H9 (cell line): ENCODE measurements at regions not wholly inside any gene's neighbourhood (a gene's known extent, or its start where the extent isn't known, plus 50 kb on each side); places are given as distances from the start of the nearest gene placed in this dataset.

Experiments used
- DNase-seq: peaks from one replicate; pipeline ENCODE4 v3.0.0-alpha.2; 2017
- H2AFZ ChIP-seq: one replicate; pipeline ENCODE4 v1.6.1; 2013; ENCODE audit warnings: mild to moderate bottlenecking, low read length, control low read depth, moderate library complexity
- H2AK5ac ChIP-seq: 2 replicates; pipeline ENCODE4 v1.6.1; 2013; ENCODE audit warnings: low read length, control low read depth, mixed read lengths; ENCODE audit not compliant: insufficient read length
- H2BK120ac ChIP-seq: one replicate; pipeline ENCODE4 v1.6.1; 2013; ENCODE audit warnings: low read depth, mild to moderate bottlenecking, low read length, control low read depth, inconsistent platforms; ENCODE audit not compliant: poor library complexity, severe bottlenecking
- H2BK12ac ChIP-seq: 2 replicates; pipeline ENCODE4 v1.6.1; 2013; ENCODE audit warnings: low read length, control low read depth, mixed read lengths, low read depth; ENCODE audit not compliant: insufficient read length
- H2BK15ac ChIP-seq: 2 replicates; pipeline ENCODE4 v1.6.1; 2013; ENCODE audit warnings: low read depth, low read length, control low read depth
- H2BK20ac ChIP-seq: one replicate; pipeline ENCODE4 v1.6.1; 2013; ENCODE audit warnings: low read depth, mild to moderate bottlenecking, low read length, control low read depth, inconsistent platforms; ENCODE audit not compliant: poor library complexity, severe bottlenecking
- H2BK5ac ChIP-seq: 2 replicates; pipeline ENCODE4 v1.6.1; 2013; ENCODE audit warnings: low read length, control low read depth, mixed read lengths; ENCODE audit not compliant: insufficient read length
- H3K14ac ChIP-seq: 2 replicates; pipeline ENCODE4 v1.6.1; 2013; ENCODE audit warnings: low read length, control low read depth; ENCODE audit not compliant: insufficient read depth
- H3K18ac ChIP-seq: 2 replicates; pipeline ENCODE4 v1.6.1; 2013; ENCODE audit warnings: low read depth, mild to moderate bottlenecking, mixed read lengths, low read length, control low read depth; ENCODE audit not compliant: insufficient read length
- H3K23ac ChIP-seq: 2 replicates; pipeline ENCODE4 v1.6.1; 2013; ENCODE audit warnings: low read length, control low read depth, mixed read lengths, low read depth; ENCODE audit not compliant: insufficient read length
- H3K23me2 ChIP-seq: 2 replicates; pipeline ENCODE4 v1.6.1; 2013; ENCODE audit warnings: low read depth, mild to moderate bottlenecking, mixed read lengths, low read length, control low read depth; ENCODE audit not compliant: insufficient read length, poor library complexity, severe bottlenecking
- H3K27ac ChIP-seq: 2 replicates; pipeline ENCODE4 v1.5.1; 2013; ENCODE audit warnings: low read length, control low read depth, mixed read lengths, low read depth; ENCODE audit not compliant: insufficient read length
- H3K27me3 ChIP-seq: 2 replicates; pipeline ENCODE4 v1.6.1; 2013; ENCODE audit warnings: low read length, control low read depth, inconsistent platforms; ENCODE audit not compliant: insufficient read depth
- H3K4ac ChIP-seq: 2 replicates; pipeline ENCODE4 v1.6.1; 2013; ENCODE audit warnings: low read depth, mild to moderate bottlenecking, control low read depth, inconsistent platforms, low read length, moderate library complexity
- H3K4me1 ChIP-seq: 2 replicates; pipeline ENCODE4 v1.6.1; 2013; ENCODE audit warnings: low read length, control low read depth, inconsistent platforms; ENCODE audit not compliant: insufficient read depth
- H3K4me2 ChIP-seq: 2 replicates; pipeline ENCODE4 v1.6.1; 2013; ENCODE audit warnings: low read length, control low read depth, mixed read lengths; ENCODE audit not compliant: insufficient read length, insufficient read depth
- H3K56ac ChIP-seq: 2 replicates; pipeline ENCODE4 v1.6.1; 2013; ENCODE audit warnings: low read depth, mild to moderate bottlenecking, mixed read lengths, low read length, control low read depth; ENCODE audit not compliant: insufficient read length
- H3K79me1 ChIP-seq: 2 replicates; pipeline ENCODE4 v1.6.1; 2013; ENCODE audit warnings: low read depth, mild to moderate bottlenecking, moderate library complexity, low read length, control low read depth, inconsistent platforms; ENCODE audit not compliant: insufficient read depth, poor library complexity, severe bottlenecking
- H3K79me2 ChIP-seq: 2 replicates; pipeline ENCODE4 v1.6.1; 2013; ENCODE audit warnings: low read length, control low read depth, inconsistent platforms; ENCODE audit not compliant: insufficient read depth
- H3K9ac ChIP-seq: 2 replicates; pipeline ENCODE4 v1.6.1; 2013; ENCODE audit warnings: low read length, control low read depth, mixed read lengths; ENCODE audit not compliant: insufficient read length; ENCODE audit errors: extremely low read depth
- H3K9me3 ChIP-seq: one replicate; pipeline ENCODE4 v1.6.1; 2013; ENCODE audit warnings: low read depth, low read length, inconsistent platforms; ENCODE audit not compliant: control insufficient read depth
- H3T11ph ChIP-seq: one replicate; pipeline ENCODE4 v1.6.1; 2013; ENCODE audit warnings: mild to moderate bottlenecking, low read length, control low read depth, inconsistent platforms
- H4K20me1 ChIP-seq: one replicate; pipeline ENCODE4 v1.6.1; 2013; ENCODE audit not compliant: control insufficient read depth, insufficient read length, insufficient read depth
- H4K5ac ChIP-seq: 2 replicates; pipeline ENCODE4 v1.6.1; 2013; ENCODE audit warnings: low read depth, mild to moderate bottlenecking, mixed read lengths, low read length, control low read depth; ENCODE audit not compliant: insufficient read length
- H4K8ac ChIP-seq: replicated peaks from 2 replicates; pipeline ENCODE4 v1.6.1; 2013; ENCODE audit warnings: low read length, control low read depth, mixed read lengths, low read depth; ENCODE audit not compliant: insufficient read length
- H4K91ac ChIP-seq: 2 replicates; pipeline ENCODE4 v1.6.1; 2013; ENCODE audit warnings: low read depth, mild to moderate bottlenecking, moderate library complexity, mixed read lengths, low read length, control low read depth; ENCODE audit not compliant: insufficient read length
- H3K27ac Mint-ChIP-seq, 3 experiments: 2 replicates in 2 of 3; 3 replicates in 1 of 3; pipeline ENCODE4 v1.8.0; 2020 to 2021; ENCODE audit warnings: mixed read lengths in 3 of 3, mild to moderate bottlenecking in 1 of 3, moderate library complexity in 1 of 3
- H3K27me3 Mint-ChIP-seq: 2 replicates; pipeline ENCODE4 v1.8.0; 2021; ENCODE audit warnings: low read depth, mild to moderate bottlenecking, moderate library complexity, mixed read lengths
- H3K36me3 Mint-ChIP-seq, 3 experiments: 2 replicates in 2 of 3; 3 replicates in 1 of 3; pipeline ENCODE4 v1.8.0; 2020 to 2021; ENCODE audit warnings: low read depth in 3 of 3, mixed read lengths in 3 of 3; ENCODE audit not compliant: insufficient read depth in 1 of 3
- H3K4me1 Mint-ChIP-seq, 2 experiments: 2 replicates each; pipeline ENCODE4 v1.8.0; 2020; ENCODE audit warnings: mixed read lengths in 2 of 2
- H3K4me3 Mint-ChIP-seq, 2 experiments: 2 replicates in 1 of 2; 3 replicates in 1 of 2; pipeline ENCODE4 v1.8.0; 2020 to 2021; ENCODE audit warnings: mild to moderate bottlenecking in 2 of 2, mixed read lengths in 2 of 2, moderate library complexity in 1 of 2
- H3K9me3 Mint-ChIP-seq, 2 experiments: 2 replicates in 1 of 2; 3 replicates in 1 of 2; pipeline ENCODE4 v1.8.0; 2020; ENCODE audit warnings: mild to moderate bottlenecking in 2 of 2, mixed read lengths in 2 of 2, moderate library complexity in 1 of 2
- CTCF ChIP-seq: fragments of 200-600 bp; sonication (generic); conservative IDR thresholded peaks from 3 replicates; pipeline ENCODE4 v1.8.0; 2021; ENCODE audit warnings: antibody characterized with exemption, mild to moderate bottlenecking
- WGBS: extraction: QIAGEN DNeasy Blood & Tissue Kit; methylation state at CpG from one replicate; pipeline ENCODE4 v1.1.7; 2013; ENCODE audit warnings: missing lambda C conversion rate, low lambda C conversion rate, mixed read lengths; ENCODE audit not compliant: insufficient read length; ENCODE audit errors: extremely low coverage; 5-methylcytosine and 5-hydroxymethylcytosine counted together

GRCh38 chr6:139699335-139699734 lies 324.9 kb upstream of the CITED2 start:
- Histone ChIP-seq H3K9ac (no peak overlapping the region), H2BK20ac (no peak overlapping the region), H2AK5ac (no peak overlapping the region), H3K9me3 (no peaks in the 10 kb centered on the region), H3K79me1 (no peaks in the 10 kb centered on the region), H3K4ac (no peak overlapping the region), H3K18ac (no peak overlapping the region), H2AFZ (no peak overlapping the region), H3K4me2 (no peak overlapping the region), H3K23me2 (no peaks in the 10 kb centered on the region), H4K91ac (no peak overlapping the region), H3K14ac (no peak overlapping the region), H2BK120ac (no peak overlapping the region), H4K20me1 (no peaks in the 10 kb centered on the region), H3T11ph (no peak overlapping the region), H4K5ac (no peak overlapping the region), H3K27ac (no peak overlapping the region), H2BK12ac (no peak overlapping the region), H3K4me1 (no peaks in the 10 kb centered on the region), H3K23ac (no peak overlapping the region), H3K79me2 (no peaks in the 10 kb centered on the region), H2BK15ac (no peak overlapping the region), H2BK5ac (no peak overlapping the region), H3K56ac (no peak overlapping the region), H4K8ac (no peak overlapping the region), H3K27me3 (no peaks in the 10 kb centered on the region)
- no peaks in the 10 kb centered on the region for H3K4me1 Mint-ChIP-seq
- no peak for DNase-seq
- WGBS: no CpG with 5 or more reads among the region's 1 CpG
- peaks cover 4 to 5% of the 10 kb centered on the region in 2 experiments; a peak in 3 of 5 replicates for H3K9me3 Mint-ChIP-seq
- no peak for TF ChIP-seq CTCF
- no peaks in the 10 kb centered on the region for H3K27me3 Mint-ChIP-seq
- H3K4me3 Mint-ChIP-seq: no peak overlapping the region
- no peak overlapping the region for H3K27ac Mint-ChIP-seq
- peaks cover 0 to 4% (median 1%) of the 10 kb centered on the region in 3 experiments; a peak in 4 of 7 replicates for H3K36me3 Mint-ChIP-seq
